ENCODE measurements at regions not wholly inside any gene's neighbourhood (a gene's known extent, or its start where the extent isn't known, plus 50 kb on each side); places are given as distances from the start of the nearest gene placed in this dataset.

- no peaks in the 10 kb centered on the region for H3K36me3 ChIP-seq
- H3K4me1 ChIP-seq: no peaks in the 10 kb centered on the region
- no peaks in the 10 kb centered on the region for H3K9me3 ChIP-seq
- no peak overlapping the region for H3K27ac ChIP-seq
- TF ChIP-seq CTCF (IDR thresholded peaks at IDR 0.05): no peak
- H3K27me3 ChIP-seq: no peaks in the 10 kb centered on the region
- H3K4me3 ChIP-seq: no peak overlapping the region
- DNase-seq (ENCODE audit: low spot score): no peak
Measured at GRCh38 chr5:175590471-175590881, 67.4 kb upstream of the HRH2 start.

DNA sequence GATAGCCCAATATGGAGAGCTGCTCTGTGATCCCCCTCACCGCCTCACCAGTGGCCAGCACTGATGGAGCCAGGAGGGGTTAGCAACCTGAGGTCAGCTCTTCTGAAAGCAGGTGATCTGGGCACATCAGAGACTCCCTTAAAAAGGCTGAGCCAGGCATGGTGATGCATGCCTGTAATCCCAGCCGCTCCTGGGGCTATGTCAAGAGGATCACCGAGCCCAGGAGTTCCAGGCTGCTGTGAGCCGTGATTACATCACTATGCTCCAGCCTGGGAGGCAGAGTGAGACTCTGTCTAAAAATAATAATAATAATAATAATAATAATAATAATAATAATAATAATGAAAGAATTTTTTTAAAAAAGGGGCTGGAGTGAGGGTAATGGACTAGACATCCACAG lies 66.6 kb upstream of the HRH2 start:
- DNase-seq (ENCODE audit: low spot score): no peak
- Histone ChIP-seq H3K27me3 (no peaks in the 10 kb centered on the region), H3K27ac (no peak overlapping the region), H3K4me3 (no peak overlapping the region), H3K36me3 (no peaks in the 10 kb centered on the region), H3K4me1 (no peaks in the 10 kb centered on the region), H3K9me3 (no peaks in the 10 kb centered on the region)
- TF ChIP-seq CTCF (IDR thresholded peaks at IDR 0.05): no peak

GRCh38 chr5:175593794-175594193 lies 64.1 kb upstream of the HRH2 start:
- H3K36me3 ChIP-seq: no peaks in the 10 kb centered on the region
- DNase-seq (ENCODE audit: low spot score): no peak
- no peak overlapping the region for H3K4me3 ChIP-seq
- H3K4me1 ChIP-seq: peaks cover 0 to 12% of the 10 kb centered on the region in 2 donors
- no peak overlapping the region for H3K27ac ChIP-seq
- H3K27me3 ChIP-seq: no peaks in the 10 kb centered on the region
- no peaks in the 10 kb centered on the region for H3K9me3 ChIP-seq
- no peak for TF ChIP-seq CTCF (IDR thresholded peaks at IDR 0.05)

GRCh38 chr5:175595905-175596304 lies 62.0 kb upstream of the HRH2 start:
- Histone ChIP-seq H3K27ac (no peak overlapping the region), H3K27me3 (no peaks in the 10 kb centered on the region), H3K4me3 (no peak overlapping the region), H3K36me3 (no peaks in the 10 kb centered on the region), H3K4me1 (peaks cover 0 to 12% of the 10 kb centered on the region in 2 donors), H3K9me3 (no peaks in the 10 kb centered on the region)
- no peak for TF ChIP-seq CTCF (IDR thresholded peaks at IDR 0.05)
- no peak for DNase-seq (ENCODE audit: low spot score)

GRCh38 chr5:175596761-175597189 lies 61.1 kb upstream of the HRH2 start:
- H3K4me1 ChIP-seq: peaks cover 0 to 12% of the 10 kb centered on the region in 2 donors
- no peak for DNase-seq (ENCODE audit: low spot score)
- no peaks in the 10 kb centered on the region for H3K36me3 ChIP-seq
- H3K27ac ChIP-seq: peak overlapping the region; percentile 5 to 23
- H3K9me3 ChIP-seq: no peaks in the 10 kb centered on the region
- H3K27me3 ChIP-seq: no peaks in the 10 kb centered on the region
- no peak overlapping the region for H3K4me3 ChIP-seq
- no peak for TF ChIP-seq CTCF (IDR thresholded peaks at IDR 0.05)

DNA sequence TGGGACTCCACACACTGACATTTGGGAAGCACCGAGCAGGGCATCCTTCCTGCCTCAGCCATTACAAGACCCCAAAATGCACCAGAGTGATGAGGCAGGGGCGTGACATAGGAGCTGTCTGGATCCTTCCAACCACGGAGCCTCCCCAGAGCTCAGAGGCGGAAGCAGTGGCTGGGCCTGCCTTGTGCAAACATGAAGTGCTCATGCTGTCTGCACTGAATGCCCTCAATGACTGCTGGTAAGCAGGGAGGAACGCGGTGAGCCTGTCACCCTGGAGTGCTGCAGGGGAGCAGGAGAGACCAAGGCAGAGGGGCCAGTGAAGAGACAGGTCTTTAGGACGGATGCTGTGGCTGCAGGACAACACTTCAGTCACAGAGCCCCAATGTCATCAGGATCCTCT lies 60.2 kb upstream of the HRH2 start:
- Histone ChIP-seq H3K9me3 (no peaks in the 10 kb centered on the region), H3K27ac (peak overlapping the region; percentile 58 to 88), H3K36me3 (no peaks in the 10 kb centered on the region), H3K27me3 (no peaks in the 10 kb centered on the region), H3K4me3 (no peak overlapping the region), H3K4me1 (peaks cover 0 to 12% of the 10 kb centered on the region in 2 donors)
- TF ChIP-seq CTCF (IDR thresholded peaks at IDR 0.05): no peak
- DNase-seq (ENCODE audit: low spot score): no peak
